Fibroblast of skin of right quadriceps (primary cell): ENCODE measurements at regions not wholly inside any gene's neighbourhood (a gene's known extent, or its start where the extent isn't known, plus 50 kb on each side); places are given as distances from the start of the nearest gene placed in this dataset.
A peak's percentile ranks its signal among the peaks of the same experiment; 100 is the strongest.
"Not testable (repeated sequence)": the region's sequence is repeated elsewhere in the genome, so short reads cannot be mapped to it uniquely, and the experiment has no call there.

ENCODE experiments used
- DNase-seq: peaks from one replicate; pipeline ENCODE4 v3.0.0-alpha.2; 2013

GRCh38 chr5:174500636-174501035 lies 223.7 kb upstream of the MSX2 start:
- DNase-seq: no peak

- DNase-seq: peak; percentile 34
These were observed 222.8 kb upstream of the MSX2 start for GRCh38 chr5:174501461-174502069.

- no peak for DNase-seq
These were observed 221.3 kb upstream of the MSX2 start for GRCh38 chr5:174503086-174503460.

- peak; percentile 84 for DNase-seq
These were observed 220.7 kb upstream of the MSX2 start for GRCh38 chr5:174503461-174504265.

- DNase-seq: no peak
These were observed 220.1 kb upstream of the MSX2 start for GRCh38 chr5:174504266-174504726.

- DNase-seq: peak; percentile 54
These were observed 218.8 kb upstream of the MSX2 start for GRCh38 chr5:174505621-174506020.

- not testable (repeated sequence) for DNase-seq
These were observed 213.5 kb upstream of the MSX2 start for GRCh38 chr5:174510782-174511453.

- no peak for DNase-seq
These were observed 212.6 kb upstream of the MSX2 start for GRCh38 chr5:174511714-174512253.

GRCh38 chr5:174514325-174514724 lies 210.1 kb upstream of the MSX2 start:
- DNase-seq: no peak

- DNase-seq: no peak
These were observed 209.4 kb upstream of the MSX2 start for GRCh38 chr5:174514983-174515394.

GRCh38 chr5:174516741-174517140 lies 207.6 kb upstream of the MSX2 start:
- DNase-seq: no peak

GRCh38 chr5:174518512-174518911 lies 205.9 kb upstream of the MSX2 start:
- DNase-seq: peak; percentile 63

- no peak for DNase-seq
These were observed 203.7 kb upstream of the MSX2 start for GRCh38 chr5:174520420-174521396.

GRCh38 chr5:174521449-174521848 lies 202.9 kb upstream of the MSX2 start:
- DNase-seq: no peak

- no peak for DNase-seq
These were observed 201.7 kb upstream of the MSX2 start for GRCh38 chr5:174522480-174523260.

- DNase-seq: no peak
These were observed 200.9 kb upstream of the MSX2 start for GRCh38 chr5:174523311-174524071.

- DNase-seq: no peak
These were observed 200.0 kb upstream of the MSX2 start for GRCh38 chr5:174524351-174524750.

- DNase-seq: no peak
These were observed 198.2 kb upstream of the MSX2 start for GRCh38 chr5:174526177-174526576.

GRCh38 chr5:174527916-174528540 lies 196.4 kb upstream of the MSX2 start:
- DNase-seq: no peak
